ENCODE measurements at regions not wholly inside any gene's neighbourhood (a gene's known extent, or its start where the extent isn't known, plus 50 kb on each side); places are given as distances from the start of the nearest gene placed in this dataset.

GRCh38 chr4:125940426-125940825 is 625.7 kb downstream of the FAT4 start:
- no peak for ATAC-seq
- in situ Hi-C loops (cut with HindIII; ENCODE audit: extremely low pct_ligation_motif_present, low pct_unique_long_range_greater_than_20kb) (no loop called here), intact Hi-C loops (cut with micrococcal nuclease; ENCODE audit: unreplicated experiment) (no loop called here)
- no TSS peak for BruUV-seq (replicated peaks)
- POLR2A ChIA-PET = no interaction called here
- H3K27me3 ChIP-seq (ENCODE audit: control insufficient read depth in 1 of 2, insufficient read depth in 2 of 2, low read length in 2 of 2) = no peaks in the 10 kb centered on the region
- no peak overlapping the region for H2AFZ ChIP-seq (ENCODE audit: low read length)
- FAIRE-seq = no peak
- no peaks in the 10 kb centered on the region for H3K36me3 ChIP-seq (replicated peaks in 1 of 2; ENCODE audit: control insufficient read depth in 1 of 2, insufficient read depth in 2 of 2, low read length in 2 of 2)
- no peaks in the 10 kb centered on the region for H3K79me2 ChIP-seq (ENCODE audit: insufficient read depth, low read length)
- H3K27ac ChIP-seq (ENCODE audit: extremely low read length, insufficient read depth, low read length) = no peak overlapping the region
- no peak overlapping the region for H3K9ac ChIP-seq (ENCODE audit: insufficient read depth, low read depth, low read length)
- 0% methylated on average over 2 of the region's 2 CpGs for WGBS (ENCODE audit: low lambda C conversion rate)
- CTCF ChIA-PET (ENCODE audit: low intra/inter-chr PET ratio, low total read pairs) = no interaction called here
- no peak for DNase-seq (ENCODE audit: low spot score)
- no peaks in the 10 kb centered on the region for H4K20me1 ChIP-seq (ENCODE audit: insufficient read depth, low read length)
- no peak overlapping the region for H3K4me2 ChIP-seq (ENCODE audit: low read depth, low read length)
- H3K9me3 ChIP-seq (ENCODE audit: low read length) = no peaks in the 10 kb centered on the region
- H3K4me3 ChIP-seq (replicated peaks in 1 of 3; ENCODE audit: insufficient read depth in 1 of 3, low read depth in 2 of 3, low read length in 3 of 3) = no peak overlapping the region
- no peaks in the 10 kb centered on the region for H3K4me1 ChIP-seq (ENCODE audit: insufficient read depth, low read length)
- TF ChIP-seq ELF1 (CRISPR knock-in tag; IDR thresholded peaks at IDR 0.05) (no peak), ARNT (IDR thresholded peaks at IDR 0.05) (no peak), MAFF (IDR thresholded peaks at IDR 0.05; ENCODE audit: low read depth, low read length) (no peak)
- TF ChIP-seq, protein P1, sequence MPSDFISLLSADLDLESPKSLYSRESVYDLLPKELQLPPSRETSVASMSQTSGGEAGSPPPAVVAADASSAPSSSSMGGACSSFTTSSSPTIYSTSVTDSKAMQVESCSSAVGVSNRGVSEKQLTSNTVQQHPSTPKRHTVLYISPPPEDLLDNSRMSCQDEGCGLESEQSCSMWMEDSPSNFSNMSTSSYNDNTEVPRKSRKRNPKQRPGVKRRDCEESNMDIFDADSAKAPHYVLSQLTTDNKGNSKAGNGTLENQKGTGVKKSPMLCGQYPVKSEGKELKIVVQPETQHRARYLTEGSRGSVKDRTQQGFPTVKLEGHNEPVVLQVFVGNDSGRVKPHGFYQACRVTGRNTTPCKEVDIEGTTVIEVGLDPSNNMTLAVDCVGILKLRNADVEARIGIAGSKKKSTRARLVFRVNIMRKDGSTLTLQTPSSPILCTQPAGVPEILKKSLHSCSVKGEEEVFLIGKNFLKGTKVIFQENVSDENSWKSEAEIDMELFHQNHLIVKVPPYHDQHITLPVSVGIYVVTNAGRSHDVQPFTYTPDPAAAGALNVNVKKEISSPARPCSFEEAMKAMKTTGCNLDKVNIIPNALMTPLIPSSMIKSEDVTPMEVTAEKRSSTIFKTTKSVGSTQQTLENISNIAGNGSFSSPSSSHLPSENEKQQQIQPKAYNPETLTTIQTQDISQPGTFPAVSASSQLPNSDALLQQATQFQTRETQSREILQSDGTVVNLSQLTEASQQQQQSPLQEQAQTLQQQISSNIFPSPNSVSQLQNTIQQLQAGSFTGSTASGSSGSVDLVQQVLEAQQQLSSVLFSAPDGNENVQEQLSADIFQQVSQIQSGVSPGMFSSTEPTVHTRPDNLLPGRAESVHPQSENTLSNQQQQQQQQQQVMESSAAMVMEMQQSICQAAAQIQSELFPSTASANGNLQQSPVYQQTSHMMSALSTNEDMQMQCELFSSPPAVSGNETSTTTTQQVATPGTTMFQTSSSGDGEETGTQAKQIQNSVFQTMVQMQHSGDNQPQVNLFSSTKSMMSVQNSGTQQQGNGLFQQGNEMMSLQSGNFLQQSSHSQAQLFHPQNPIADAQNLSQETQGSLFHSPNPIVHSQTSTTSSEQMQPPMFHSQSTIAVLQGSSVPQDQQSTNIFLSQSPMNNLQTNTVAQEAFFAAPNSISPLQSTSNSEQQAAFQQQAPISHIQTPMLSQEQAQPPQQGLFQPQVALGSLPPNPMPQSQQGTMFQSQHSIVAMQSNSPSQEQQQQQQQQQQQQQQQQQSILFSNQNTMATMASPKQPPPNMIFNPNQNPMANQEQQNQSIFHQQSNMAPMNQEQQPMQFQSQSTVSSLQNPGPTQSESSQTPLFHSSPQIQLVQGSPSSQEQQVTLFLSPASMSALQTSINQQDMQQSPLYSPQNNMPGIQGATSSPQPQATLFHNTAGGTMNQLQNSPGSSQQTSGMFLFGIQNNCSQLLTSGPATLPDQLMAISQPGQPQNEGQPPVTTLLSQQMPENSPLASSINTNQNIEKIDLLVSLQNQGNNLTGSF (CRISPR knock-in tag; IDR thresholded peaks at IDR 0.05) = no peak
- TF ChIP-seq, protein P2, sequence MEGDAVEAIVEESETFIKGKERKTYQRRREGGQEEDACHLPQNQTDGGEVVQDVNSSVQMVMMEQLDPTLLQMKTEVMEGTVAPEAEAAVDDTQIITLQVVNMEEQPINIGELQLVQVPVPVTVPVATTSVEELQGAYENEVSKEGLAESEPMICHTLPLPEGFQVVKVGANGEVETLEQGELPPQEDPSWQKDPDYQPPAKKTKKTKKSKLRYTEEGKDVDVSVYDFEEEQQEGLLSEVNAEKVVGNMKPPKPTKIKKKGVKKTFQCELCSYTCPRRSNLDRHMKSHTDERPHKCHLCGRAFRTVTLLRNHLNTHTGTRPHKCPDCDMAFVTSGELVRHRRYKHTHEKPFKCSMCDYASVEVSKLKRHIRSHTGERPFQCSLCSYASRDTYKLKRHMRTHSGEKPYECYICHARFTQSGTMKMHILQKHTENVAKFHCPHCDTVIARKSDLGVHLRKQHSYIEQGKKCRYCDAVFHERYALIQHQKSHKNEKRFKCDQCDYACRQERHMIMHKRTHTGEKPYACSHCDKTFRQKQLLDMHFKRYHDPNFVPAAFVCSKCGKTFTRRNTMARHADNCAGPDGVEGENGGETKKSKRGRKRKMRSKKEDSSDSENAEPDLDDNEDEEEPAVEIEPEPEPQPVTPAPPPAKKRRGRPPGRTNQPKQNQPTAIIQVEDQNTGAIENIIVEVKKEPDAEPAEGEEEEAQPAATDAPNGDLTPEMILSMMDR (CRISPR knock-in tag; IDR thresholded peaks at IDR 0.05) = no peak
- TF ChIP-seq, protein P3, sequence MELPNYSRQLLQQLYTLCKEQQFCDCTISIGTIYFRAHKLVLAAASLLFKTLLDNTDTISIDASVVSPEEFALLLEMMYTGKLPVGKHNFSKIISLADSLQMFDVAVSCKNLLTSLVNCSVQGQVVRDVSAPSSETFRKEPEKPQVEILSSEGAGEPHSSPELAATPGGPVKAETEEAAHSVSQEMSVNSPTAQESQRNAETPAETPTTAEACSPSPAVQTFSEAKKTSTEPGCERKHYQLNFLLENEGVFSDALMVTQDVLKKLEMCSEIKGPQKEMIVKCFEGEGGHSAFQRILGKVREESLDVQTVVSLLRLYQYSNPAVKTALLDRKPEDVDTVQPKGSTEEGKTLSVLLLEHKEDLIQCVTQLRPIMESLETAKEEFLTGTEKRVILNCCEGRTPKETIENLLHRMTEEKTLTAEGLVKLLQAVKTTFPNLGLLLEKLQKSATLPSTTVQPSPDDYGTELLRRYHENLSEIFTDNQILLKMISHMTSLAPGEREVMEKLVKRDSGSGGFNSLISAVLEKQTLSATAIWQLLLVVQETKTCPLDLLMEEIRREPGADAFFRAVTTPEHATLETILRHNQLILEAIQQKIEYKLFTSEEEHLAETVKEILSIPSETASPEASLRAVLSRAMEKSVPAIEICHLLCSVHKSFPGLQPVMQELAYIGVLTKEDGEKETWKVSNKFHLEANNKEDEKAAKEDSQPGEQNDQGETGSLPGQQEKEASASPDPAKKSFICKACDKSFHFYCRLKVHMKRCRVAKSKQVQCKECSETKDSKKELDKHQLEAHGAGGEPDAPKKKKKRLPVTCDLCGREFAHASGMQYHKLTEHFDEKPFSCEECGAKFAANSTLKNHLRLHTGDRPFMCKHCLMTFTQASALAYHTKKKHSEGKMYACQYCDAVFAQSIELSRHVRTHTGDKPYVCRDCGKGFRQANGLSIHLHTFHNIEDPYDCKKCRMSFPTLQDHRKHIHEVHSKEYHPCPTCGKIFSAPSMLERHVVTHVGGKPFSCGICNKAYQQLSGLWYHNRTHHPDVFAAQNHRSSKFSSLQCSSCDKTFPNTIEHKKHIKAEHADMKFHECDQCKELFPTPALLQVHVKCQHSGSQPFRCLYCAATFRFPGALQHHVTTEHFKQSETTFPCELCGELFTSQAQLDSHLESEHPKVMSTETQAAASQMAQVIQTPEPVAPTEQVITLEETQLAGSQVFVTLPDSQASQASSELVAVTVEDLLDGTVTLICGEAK (IDR thresholded peaks at IDR 0.05) = no peak
- TF ChIP-seq, protein P3 (CRISPR knock-in tag; IDR thresholded peaks at IDR 0.05) = no peak
- TF ChIP-seq, protein P4, sequence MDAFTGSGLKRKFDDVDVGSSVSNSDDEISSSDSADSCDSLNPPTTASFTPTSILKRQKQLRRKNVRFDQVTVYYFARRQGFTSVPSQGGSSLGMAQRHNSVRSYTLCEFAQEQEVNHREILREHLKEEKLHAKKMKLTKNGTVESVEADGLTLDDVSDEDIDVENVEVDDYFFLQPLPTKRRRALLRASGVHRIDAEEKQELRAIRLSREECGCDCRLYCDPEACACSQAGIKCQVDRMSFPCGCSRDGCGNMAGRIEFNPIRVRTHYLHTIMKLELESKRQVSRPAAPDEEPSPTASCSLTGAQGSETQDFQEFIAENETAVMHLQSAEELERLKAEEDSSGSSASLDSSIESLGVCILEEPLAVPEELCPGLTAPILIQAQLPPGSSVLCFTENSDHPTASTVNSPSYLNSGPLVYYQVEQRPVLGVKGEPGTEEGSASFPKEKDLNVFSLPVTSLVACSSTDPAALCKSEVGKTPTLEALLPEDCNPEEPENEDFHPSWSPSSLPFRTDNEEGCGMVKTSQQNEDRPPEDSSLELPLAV (CRISPR knock-in tag; conservative IDR thresholded peaks at IDR 0.05; ENCODE audit: low read depth) = no peak
